GM19438 (cell line): ENCODE measurements at regions not wholly inside any gene's neighbourhood (a gene's known extent, or its start where the extent isn't known, plus 50 kb on each side); places are given as distances from the start of the nearest gene placed in this dataset.
"Not testable (repeated sequence)": the region's sequence is repeated elsewhere in the genome, so short reads cannot be mapped to it uniquely, and the experiment has no call there.

Experiments
- ATAC-seq: cut with Tn5 transposase; IDR thresholded peaks from one replicate; pipeline ENCODE4 v1.9.1; 2021; ENCODE audit warnings: low read depth; ENCODE audit not compliant: unreplicated experiment

DNA sequence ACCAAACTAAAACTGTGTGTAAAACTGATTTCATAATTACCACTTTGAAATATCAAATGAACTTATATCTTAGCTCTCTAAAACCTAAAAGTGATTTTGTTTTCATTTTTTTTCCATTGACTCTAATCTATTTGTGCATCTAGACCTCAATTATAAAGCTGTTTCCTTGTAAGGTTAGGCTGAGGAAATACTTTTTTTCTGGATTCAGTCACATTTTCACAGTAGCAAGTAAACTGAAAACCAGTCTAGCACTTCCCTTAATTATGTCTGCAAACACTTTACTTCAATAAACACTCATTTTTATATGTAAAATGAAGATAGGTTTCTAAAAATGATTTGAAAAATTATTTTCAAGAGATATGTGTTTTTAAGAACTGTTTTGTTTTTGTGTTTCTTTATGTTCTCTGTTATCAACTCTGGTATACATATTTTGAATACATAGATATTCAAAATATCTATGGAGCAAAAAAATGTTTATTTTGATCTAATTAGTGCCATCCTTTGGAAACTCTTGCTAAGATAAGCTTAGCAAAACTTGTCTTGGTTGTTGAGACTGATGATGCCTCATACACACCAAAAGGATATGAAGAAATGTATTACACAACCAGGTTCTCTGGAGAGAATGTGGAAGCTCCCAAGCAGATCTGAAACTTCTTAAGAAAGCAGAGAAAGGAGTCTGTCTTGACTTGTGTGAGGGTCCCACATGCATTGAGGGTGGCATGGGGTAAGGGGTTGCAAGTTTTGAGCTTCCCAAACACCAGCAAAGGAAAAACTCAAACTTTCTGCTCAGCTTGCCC lies 1887.4 kb downstream of the PCDH9 start:
- no peak for ATAC-seq

DNA sequence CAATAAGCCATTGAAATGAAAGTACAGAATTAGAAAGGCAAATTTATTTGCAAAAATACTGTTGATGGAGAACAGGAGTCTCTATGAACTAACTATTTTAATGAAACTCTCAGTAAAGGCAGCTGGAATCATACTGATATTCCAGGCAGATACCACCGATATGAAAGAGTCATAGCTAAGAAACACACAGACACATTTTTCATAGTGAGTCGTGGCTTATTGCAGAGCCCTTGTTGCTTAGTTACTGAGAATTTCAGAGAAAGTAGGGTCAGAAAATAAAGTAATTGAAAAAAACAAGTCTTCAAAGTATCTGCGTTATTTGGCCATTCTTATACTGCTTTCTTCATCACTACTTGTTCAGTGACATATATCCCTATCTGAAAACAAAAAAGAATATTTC lies 1890.9 kb downstream of the PCDH9 start:
- ATAC-seq = no peak

DNA sequence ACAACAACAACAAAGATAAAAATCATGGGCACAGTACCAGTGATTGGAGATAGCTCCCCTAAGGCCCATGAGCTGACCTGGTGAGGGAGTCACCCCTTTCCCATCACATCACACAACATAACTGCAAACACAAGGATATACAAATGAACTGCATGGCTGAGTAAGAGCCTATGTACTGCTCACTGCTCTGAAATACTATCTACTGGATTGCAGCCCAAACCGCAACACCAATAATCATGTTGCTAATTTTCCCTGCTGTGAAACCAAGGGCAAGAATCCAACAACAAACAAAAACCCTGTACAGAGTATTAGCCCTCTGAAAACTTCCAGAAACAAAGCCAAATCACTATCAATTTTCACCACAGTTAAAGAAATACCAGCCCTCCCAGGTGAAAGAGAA lies 1893.2 kb downstream of the PCDH9 start:
- ATAC-seq = no peak

DNA sequence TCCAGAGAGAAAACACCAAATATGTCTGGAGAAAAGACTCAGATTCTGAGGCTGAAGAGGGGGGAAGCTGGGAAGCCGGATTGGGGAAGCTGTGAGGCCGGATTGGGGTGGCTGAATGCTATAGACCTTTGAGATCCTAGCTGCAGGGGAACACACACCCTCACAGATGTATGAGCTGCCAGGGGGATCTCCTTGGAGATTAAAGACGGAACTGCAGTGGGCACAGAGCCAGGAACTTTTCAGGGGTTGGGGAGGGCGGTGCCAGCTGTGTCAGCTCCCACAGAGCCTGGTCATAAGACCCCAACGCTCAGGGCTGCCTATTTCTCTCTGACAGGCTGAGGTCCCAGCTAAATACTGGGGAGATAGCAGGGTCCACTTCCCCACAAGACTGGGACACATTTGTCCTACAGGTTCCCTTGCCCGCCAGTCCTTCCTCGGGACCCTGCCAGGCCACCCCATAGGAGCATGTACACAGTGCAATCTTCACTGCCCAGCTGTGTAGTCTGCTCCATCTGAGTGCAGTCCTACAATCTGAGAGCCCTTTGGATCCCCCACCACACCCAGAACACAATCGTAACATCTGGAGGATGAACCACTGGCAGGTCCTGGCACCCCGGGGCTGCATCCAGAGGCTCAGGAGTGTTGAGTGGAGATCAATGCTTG lies 1893.9 kb downstream of the PCDH9 start:
- no peak for ATAC-seq

DNA sequence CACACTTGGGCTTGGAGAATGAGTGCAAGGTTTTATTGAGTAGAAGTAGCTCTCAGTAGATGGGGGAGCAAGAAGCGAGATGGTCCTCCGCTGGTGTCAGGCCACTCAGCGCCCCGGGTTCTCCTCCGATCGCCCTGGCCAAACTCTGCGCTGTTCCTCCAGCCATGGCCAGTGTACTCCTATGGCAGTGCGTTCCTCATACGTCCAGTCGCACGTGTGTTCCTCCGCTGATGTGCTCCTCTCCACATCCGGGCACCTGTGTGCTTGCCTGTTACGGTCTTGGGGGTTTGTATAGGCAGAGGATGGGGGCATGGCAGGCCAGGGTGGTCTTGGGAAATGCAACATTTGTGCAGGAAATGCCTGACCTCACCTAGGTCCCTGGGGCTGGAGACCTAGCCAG lies 1899.4 kb downstream of the PCDH9 start:
- ATAC-seq = no peak

DNA sequence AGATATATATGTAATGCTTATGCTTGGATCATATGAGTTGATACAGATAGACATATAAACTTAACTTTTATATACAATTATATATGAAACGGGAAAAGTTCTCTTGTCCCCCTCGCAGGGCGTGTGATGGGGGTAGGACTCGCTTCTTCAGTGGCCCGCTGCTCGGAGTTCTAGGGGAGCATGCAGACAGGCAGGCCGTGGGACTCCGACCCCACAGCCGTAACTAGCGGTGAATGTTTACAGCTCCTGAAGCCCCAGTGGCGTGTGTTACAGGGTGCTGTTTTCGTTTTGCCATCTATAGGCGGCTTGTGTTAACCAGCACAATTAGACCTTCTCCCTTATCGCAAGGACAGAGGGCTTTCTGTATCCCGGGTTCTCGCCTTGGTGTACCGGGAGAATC lies 1899.8 kb downstream of the PCDH9 start:
- no peak for ATAC-seq

DNA sequence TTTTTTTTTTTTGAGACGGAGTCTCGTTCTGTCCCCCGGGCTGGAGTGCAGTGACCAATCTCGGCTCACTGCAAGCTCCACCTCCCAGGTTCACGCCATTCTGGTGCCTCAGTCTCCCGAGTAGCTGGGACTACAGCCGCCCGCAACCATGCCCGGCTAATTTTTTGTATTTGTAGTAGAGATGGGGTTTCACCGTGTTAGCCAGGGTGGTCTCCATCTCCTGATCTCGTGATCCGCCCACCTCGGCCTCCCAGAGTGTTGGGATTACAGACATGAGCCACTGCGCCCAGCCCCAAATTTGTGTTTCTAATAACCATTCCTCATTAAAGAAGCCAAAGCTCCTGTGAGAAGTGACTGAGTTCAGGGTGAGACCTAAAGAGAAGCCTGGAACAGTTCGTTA lies 1906.9 kb downstream of the PCDH9 start:
- ATAC-seq = not testable (repeated sequence)

DNA sequence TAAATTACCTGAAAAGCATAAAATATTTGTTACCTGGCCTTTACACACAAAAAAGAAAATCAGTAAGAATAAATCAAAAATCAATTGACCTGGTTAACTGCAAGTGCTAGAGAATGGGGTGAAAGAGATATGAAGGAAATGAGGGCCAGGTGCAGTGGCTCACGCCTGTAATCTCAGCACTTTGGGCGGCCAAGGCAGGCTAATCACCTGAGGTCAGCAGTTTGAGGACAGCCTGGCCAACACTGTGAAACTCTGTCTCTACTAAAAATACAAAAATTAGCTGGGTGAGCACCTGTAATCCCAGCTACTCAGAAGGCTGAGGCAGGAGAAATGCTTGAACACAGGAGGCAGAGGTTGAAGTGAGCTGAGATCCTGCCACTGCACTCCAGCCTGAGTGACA lies 1908.7 kb downstream of the PCDH9 start:
- ATAC-seq = not testable (repeated sequence)

DNA sequence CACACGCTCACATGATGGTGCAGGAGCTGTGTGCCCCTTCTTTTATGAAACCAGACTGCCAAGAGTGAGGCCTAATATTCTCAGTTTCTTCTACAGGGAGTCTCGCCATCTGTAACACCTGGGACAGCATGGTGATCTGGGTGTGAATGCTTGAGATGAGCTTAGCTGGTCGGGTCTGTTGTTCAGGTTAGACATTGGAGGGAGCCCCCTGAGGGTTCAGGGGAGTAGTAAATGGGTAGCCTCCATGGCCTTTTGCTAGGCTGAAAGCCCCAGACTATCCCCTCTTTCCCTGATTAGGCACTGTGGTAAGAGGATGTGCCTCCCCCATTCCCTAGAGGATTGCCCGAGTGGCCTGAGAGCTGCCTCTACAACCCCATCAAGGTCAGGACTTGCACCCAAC lies 1916.1 kb downstream of the PCDH9 start:
- ATAC-seq = no peak

DNA sequence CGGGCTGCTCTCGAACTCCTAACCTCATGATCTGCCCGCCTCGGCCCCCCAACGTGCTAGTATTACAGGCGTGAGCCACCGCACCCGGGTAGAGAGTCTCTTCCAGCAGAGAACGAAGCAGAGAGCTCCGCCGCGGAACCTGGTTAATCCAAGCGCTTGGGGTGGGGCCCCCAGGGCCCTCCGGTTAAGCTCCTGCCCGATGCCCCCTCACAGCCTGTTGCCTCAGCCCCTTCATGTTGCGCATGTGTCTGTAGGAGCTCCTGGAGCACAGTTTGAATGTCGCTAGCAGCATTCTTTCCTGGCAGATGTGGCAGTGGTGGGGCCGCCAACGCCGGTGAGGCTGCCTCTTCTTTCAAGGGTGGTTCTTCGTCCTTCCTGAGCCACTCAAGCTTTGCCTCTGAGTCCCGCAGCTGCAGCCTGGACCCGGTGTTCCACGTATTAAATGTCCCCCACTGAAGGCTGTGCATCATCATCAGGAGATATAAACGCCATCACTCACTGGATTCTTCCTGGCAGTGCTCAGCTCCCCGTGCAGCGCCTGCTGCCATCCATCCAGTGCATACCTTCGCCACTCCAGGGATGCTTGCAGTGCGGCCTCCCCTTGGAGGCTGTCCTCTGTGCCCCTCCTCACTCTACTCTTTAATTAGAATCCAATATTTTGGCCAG lies 1919.3 kb downstream of the PCDH9 start:
- ATAC-seq = no peak

DNA sequence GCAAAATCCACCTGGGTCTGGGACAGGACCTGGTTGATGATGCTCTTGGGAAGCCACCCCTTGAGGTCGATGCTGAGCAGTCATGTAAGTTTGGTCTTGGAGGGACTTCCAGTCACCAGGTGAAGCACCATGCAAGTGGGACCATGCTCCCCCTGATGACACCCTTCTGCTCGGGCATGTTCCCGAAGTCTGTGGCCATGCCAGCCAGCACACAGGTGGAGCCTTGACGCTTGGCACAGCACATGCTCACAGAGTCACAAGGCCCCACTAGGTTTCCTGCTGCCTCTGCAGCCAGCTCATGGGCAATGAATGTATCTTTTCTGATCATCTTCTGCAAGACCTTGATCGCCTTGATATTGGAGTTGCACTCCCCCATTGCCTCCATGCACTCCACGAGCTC lies 1920.2 kb downstream of the PCDH9 start:
- no peak for ATAC-seq

DNA sequence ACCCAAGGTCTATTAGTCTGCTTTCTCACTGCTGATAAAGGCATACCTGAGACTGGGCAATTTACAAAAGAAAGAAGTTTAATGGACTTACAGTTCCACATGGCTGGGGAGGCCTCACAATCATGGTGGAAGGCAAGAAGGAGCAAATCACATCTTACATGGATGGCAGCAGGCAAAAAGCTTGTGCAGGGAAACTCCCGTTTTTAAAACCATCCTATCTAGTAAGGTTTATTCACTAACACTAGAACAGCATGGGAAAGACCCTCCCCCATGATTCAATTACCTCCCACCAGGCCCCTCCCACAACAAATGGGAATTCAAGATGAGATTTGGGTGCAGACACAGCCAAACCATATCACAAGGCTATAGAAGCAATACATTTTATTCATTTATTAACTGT lies 1921.4 kb downstream of the PCDH9 start:
- ATAC-seq = not testable (repeated sequence)

DNA sequence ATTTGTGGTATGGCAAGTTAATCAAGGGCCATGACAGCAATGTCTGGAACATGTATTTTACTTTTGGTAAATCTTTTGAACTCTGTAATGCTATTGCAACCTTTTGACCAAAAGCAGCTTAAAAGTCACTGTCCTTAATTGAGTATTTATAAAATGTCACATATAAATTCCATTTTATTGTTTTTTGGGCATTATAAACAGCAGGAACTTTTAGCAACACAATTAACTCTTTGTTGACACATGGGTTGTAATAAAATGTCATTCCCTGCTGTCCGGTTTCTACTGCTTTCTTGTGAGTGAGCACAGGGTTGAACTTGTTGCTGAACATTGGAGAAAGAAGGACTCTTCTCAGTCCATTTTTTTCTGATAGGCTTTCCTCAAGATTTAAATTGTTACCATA lies 1923.1 kb downstream of the PCDH9 start:
- no peak for ATAC-seq

DNA sequence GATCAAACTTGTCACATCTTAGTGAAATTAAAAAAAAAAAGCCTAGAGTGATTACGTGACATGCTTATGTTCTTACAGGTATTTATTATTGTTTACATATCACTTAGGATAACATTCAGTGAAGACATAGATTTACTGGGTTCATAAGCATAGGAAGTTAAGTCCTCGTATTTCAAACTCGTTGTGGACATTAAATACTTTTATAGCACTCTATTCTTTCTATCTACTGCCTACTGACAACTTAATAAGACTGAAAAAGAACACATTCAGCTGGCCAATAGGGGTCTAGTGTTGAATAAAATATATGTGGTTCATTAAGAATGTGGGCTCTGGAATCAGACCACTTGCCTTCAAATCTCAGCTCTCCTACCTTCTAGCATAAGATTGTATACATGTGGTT lies 1927.4 kb downstream of the PCDH9 start:
- no peak for ATAC-seq

DNA sequence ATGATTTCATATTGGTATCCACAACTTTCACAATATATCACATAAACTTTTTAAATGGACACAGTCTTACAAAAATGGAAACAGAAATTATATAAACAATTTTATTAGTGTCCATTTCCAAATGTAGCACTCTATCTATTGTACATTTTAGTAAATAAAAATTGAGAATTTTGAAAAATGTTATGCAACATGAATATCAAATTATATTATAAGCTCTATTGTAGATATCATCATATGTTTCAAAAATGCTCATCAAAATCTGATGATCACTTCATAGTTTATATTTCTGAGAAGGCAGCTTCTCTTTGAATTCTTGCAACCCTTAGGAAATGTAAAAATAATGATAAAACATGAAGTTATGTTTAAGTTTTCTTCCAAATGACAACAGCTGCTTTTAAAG lies 1928.6 kb downstream of the PCDH9 start:
- no peak for ATAC-seq

DNA sequence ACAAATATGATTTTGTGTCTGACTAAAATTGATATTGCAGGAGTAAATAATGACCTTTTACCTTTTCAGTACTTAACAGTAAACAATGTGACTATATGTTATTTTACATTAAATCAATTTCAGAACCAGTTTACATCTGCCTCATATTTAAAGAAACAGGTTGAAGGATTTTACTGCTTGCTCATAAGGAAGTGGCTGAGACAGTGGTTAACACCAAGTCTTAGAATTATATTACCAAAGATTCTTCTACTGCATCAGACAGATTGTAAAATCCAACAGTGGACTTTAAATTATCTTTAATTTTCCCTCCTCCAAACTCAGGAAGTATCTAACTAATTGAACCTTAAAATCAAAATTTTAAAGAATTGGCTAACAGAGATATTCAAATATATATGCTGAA lies 1929.9 kb downstream of the PCDH9 start:
- no peak for ATAC-seq

DNA sequence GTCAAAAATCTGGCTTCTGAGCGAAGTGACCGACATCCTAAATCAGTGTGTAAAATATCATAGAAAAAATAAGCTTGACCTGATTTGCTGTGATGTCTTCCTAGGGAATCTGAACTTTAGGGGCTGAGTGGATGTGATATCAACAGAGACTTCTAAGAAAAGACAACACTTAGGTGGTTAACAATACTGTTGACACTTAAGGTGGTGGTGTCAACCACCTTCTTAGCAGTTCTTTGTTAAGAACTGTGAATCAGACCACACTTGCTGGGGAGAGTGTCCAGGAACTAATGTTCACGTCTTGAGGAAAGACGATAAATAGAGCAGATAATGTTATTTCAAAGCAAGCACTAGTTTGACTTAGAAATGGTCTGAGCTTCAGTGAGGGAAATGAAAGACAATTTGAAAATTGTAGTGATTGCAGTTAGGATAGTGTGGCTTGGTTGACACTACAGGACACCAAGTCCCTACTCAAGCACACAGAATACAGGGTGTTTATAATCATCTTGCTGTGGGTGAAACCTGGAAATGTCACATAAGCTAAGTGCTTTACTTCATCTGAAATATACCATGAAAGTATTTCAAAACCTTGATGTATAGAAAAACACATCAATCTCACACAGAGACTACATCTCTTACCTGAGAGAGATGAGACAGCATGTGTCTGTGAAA lies 1936.5 kb downstream of the PCDH9 start:
- no peak for ATAC-seq

DNA sequence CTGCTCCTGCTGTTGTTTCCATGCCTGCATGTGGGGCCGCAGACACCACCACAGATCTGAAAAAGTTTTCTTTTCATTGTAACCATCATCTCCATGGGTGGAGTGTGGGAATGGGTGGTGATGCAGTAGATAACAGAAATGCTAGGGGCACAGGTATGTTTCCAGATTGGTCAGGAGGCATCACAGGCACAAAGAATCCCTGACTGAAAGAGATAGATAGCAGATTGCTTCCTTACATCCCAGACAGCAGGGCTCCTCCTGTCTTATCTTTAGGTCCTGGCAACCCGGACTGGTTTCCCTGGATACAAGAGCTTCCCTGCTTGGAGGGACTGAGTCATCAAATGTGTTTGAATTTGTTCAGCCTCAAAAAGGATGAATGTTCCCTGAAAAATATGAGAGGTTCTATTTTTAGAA lies 1937.6 kb downstream of the PCDH9 start:
- ATAC-seq = no peak

DNA sequence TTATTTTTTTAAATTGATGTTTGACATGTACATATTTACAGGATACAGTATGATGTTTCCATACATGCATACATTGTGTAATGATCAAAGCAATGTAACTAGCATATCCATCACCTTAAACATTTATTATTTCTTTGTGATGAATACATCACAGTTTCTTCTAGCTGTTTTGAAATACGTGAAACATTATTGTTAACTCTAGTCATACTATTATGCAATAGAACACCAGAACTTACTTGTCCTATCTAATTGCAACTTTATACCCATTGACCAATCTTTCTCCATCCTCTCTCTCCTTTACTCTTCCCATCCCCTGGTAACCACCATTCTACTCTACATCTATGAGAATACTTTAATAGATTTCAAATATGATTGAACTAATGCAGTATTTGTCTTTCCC lies 1942.7 kb downstream of the PCDH9 start:
- ATAC-seq = no peak

DNA sequence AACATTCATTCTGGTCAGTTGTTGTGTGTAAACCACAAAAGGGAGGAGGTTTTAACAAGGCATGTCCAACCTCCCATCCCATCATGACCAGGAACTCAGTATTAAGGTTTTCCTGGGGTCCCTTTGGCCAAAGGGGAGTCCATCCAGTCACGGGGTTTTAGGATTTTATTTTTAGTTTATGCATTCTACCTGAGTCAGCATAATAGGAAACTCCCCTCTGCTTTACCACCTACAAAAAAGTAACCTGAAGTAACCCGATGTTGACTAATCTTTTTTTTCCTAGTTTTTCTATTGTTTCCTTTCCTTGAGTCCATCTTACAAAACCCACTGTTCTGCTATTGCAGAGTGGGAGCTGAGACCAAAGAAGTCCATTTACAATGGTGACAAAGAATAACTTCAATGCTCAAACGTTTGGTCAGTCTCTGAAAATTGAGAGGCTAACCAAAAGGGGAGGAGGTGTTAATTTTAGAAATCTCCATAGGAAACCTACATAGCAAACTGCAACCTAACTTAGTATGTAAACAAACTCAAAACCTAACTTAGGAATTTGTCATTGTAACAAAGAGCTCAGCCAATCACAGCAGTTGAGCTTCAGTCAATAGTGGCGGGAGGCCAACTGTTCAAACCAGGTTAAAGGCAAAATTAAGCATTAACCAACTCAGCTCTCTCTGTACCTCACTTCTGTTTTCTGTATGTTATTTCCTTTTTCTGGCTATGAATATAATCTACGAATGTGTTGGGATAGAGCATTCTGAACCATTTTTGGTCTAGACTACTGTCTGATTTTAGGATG lies 1954.1 kb downstream of the PCDH9 start:
- ATAC-seq = no peak
